ENCODE measurements at regions not wholly inside any gene's neighbourhood (a gene's known extent, or its start where the extent isn't known, plus 50 kb on each side); places are given as distances from the start of the nearest gene placed in this dataset.

DNA sequence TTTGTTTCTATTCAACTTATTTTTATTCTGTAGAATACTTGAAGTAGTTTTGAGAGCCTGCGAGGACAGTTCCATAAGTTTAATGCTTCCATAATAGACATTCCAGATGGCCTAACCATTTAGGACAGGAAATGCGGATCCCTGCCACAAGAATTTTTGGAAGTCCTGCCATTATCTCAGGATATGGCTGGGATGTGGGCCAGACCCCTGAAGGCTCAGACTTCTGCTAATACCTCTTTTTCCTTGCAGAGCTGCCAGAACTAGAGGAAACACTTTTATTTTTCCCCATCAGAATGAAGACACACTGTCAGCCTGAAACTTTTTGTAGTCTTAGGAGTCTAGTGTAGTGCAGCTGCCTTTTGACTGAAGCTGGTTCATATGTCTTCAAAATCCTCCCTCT lies 806.5 kb downstream of the TDRD15 start:
- TF ChIP-seq POLR2AphosphoS5 (IDR thresholded peaks at IDR 0.05; ENCODE audit: low read depth, low read length), result no peak
- TF ChIP-seq TAF1 (IDR thresholded peaks at IDR 0.05; ENCODE audit: borderline replicate concordance, insufficient read depth, low read length), result no peak
- TF ChIP-seq, protein P1, sequence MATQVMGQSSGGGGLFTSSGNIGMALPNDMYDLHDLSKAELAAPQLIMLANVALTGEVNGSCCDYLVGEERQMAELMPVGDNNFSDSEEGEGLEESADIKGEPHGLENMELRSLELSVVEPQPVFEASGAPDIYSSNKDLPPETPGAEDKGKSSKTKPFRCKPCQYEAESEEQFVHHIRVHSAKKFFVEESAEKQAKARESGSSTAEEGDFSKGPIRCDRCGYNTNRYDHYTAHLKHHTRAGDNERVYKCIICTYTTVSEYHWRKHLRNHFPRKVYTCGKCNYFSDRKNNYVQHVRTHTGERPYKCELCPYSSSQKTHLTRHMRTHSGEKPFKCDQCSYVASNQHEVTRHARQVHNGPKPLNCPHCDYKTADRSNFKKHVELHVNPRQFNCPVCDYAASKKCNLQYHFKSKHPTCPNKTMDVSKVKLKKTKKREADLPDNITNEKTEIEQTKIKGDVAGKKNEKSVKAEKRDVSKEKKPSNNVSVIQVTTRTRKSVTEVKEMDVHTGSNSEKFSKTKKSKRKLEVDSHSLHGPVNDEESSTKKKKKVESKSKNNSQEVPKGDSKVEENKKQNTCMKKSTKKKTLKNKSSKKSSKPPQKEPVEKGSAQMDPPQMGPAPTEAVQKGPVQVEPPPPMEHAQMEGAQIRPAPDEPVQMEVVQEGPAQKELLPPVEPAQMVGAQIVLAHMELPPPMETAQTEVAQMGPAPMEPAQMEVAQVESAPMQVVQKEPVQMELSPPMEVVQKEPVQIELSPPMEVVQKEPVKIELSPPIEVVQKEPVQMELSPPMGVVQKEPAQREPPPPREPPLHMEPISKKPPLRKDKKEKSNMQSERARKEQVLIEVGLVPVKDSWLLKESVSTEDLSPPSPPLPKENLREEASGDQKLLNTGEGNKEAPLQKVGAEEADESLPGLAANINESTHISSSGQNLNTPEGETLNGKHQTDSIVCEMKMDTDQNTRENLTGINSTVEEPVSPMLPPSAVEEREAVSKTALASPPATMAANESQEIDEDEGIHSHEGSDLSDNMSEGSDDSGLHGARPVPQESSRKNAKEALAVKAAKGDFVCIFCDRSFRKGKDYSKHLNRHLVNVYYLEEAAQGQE (IDR thresholded peaks at IDR 0.05; ENCODE audit: insufficient read depth in 1 of 2, low read depth in 2 of 2, low read length in 2 of 2), result no peak

Measured in PFSK-1 (cell line).